Loucy (cell line): ENCODE measurements at regions not wholly inside any gene's neighbourhood (a gene's known extent, or its start where the extent isn't known, plus 50 kb on each side); places are given as distances from the start of the nearest gene placed in this dataset.

ENCODE experiments used
- EZH2phosphoT487 ChIP-seq: fragments of 200-600 bp; IDR thresholded peaks from 2 replicates; pipeline ENCODE4 v1.6.1; 2018; ENCODE audit warnings: antibody characterized with exemption, mild to moderate bottlenecking, moderate library complexity, borderline replicate concordance
- TF ChIP-seq, protein P1 (sequence below): fragments of 200-600 bp; sonication (generic); conservative IDR thresholded peaks from 2 replicates; pipeline ENCODE4 v1.5.1; 2014; ENCODE audit warnings: mild to moderate bottlenecking, antibody characterized with exemption, low read length

DNA sequence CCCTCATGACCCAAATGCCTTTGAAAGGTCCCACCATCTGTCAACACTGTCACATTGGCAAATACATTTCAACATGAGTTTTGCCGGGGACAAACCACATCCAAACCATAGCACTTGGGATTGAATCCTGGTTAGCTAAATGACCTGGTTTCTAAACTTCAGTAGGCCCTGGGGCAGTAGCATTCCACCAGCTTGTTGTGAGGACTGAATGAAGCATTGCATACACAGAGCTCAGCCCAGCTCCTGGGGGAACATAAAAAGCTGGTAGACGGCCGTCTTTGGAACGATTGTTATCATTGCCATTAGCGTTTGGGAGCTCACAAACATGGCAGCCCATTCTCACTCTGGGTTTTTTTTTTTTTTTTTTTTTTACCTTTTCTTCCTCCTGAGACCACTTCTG is 57.5 kb upstream of the CXCR4 start:
- TF ChIP-seq, protein P1, sequence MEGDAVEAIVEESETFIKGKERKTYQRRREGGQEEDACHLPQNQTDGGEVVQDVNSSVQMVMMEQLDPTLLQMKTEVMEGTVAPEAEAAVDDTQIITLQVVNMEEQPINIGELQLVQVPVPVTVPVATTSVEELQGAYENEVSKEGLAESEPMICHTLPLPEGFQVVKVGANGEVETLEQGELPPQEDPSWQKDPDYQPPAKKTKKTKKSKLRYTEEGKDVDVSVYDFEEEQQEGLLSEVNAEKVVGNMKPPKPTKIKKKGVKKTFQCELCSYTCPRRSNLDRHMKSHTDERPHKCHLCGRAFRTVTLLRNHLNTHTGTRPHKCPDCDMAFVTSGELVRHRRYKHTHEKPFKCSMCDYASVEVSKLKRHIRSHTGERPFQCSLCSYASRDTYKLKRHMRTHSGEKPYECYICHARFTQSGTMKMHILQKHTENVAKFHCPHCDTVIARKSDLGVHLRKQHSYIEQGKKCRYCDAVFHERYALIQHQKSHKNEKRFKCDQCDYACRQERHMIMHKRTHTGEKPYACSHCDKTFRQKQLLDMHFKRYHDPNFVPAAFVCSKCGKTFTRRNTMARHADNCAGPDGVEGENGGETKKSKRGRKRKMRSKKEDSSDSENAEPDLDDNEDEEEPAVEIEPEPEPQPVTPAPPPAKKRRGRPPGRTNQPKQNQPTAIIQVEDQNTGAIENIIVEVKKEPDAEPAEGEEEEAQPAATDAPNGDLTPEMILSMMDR = no peak
- TF ChIP-seq EZH2phosphoT487 = no peak
